Fibroblast of lung (primary cell): ENCODE measurements at regions not wholly inside any gene's neighbourhood (a gene's known extent, or its start where the extent isn't known, plus 50 kb on each side); places are given as distances from the start of the nearest gene placed in this dataset.

Experiments
- DNase-seq, 2 donors: peaks; one replicate each; pipeline versions ENCODE4 v3.0.0 to v3.0.0-alpha.2; 2010; ENCODE audit warnings: low read depth in 2 of 2
- H2AFZ ChIP-seq: 2 replicates; pipeline ENCODE4 v1.5.1; 2012; ENCODE audit warnings: low read length, control low read depth, inconsistent platforms
- H3K27ac ChIP-seq: 2 replicates; pipeline ENCODE4 v1.5.1; 2011; ENCODE audit warnings: low read length, control low read depth; ENCODE audit not compliant: insufficient read depth
- H3K27me3 ChIP-seq: 2 replicates; pipeline ENCODE4 v1.5.1; 2011; ENCODE audit warnings: mild to moderate bottlenecking, low read length; ENCODE audit not compliant: control insufficient read depth, insufficient read depth
- H3K36me3 ChIP-seq: 2 replicates; pipeline ENCODE4 v1.5.1; 2011; ENCODE audit warnings: low read length; ENCODE audit not compliant: control insufficient read depth, insufficient read depth
- H3K4me1 ChIP-seq: 2 replicates; pipeline ENCODE4 v1.5.1; 2011; ENCODE audit warnings: low read length; ENCODE audit not compliant: control insufficient read depth, insufficient read depth; ENCODE audit errors: extremely low read depth
- H3K4me2 ChIP-seq: 2 replicates; pipeline ENCODE4 v1.5.1; 2011; ENCODE audit warnings: low read length, control low read depth; ENCODE audit not compliant: insufficient read depth; ENCODE audit errors: extremely low read depth
- H3K4me3 ChIP-seq, 4 experiments: fragments of 200-600 bp in 1 of 4; sonication (generic) in 1 of 4; replicated peaks in 1 of 4; 2 replicates each; pipeline ENCODE4 v1.5.1; 2011 to 2016; ENCODE audit warnings: low read length in 4 of 4, low read depth in 3 of 4, mild to moderate bottlenecking in 3 of 4, control low read depth in 2 of 4, inconsistent platforms in 1 of 4, mixed read lengths in 1 of 4; ENCODE audit not compliant: insufficient read depth in 1 of 4; ENCODE audit errors: control extremely low read depth in 1 of 4
- H3K79me2 ChIP-seq: 2 replicates; pipeline ENCODE4 v1.5.1; 2012; ENCODE audit warnings: mild to moderate bottlenecking, low read length, inconsistent platforms; ENCODE audit not compliant: control insufficient read depth, insufficient read depth
- H3K9ac ChIP-seq: 2 replicates; pipeline ENCODE4 v1.5.1; 2011; ENCODE audit warnings: mild to moderate bottlenecking, low read length, control low read depth; ENCODE audit not compliant: insufficient read depth
- H3K9me3 ChIP-seq: 2 replicates; pipeline ENCODE4 v1.5.1; 2012; ENCODE audit warnings: low read depth, low read length; ENCODE audit not compliant: control insufficient read depth, insufficient read depth
- H4K20me1 ChIP-seq: 2 replicates; pipeline ENCODE4 v1.5.1; 2011; ENCODE audit warnings: low read length; ENCODE audit not compliant: control insufficient read depth, insufficient read depth; ENCODE audit errors: extremely low read depth
- CTCF ChIP-seq, 2 donors: IDR thresholded peaks in 1 of 2; conservative IDR thresholded peaks in 1 of 2; 1 replicate in 1 of 2; 2 replicates in 1 of 2; pipeline ENCODE4 v1.5.1; 2011 to 2012; ENCODE audit warnings: low read length in 2 of 2, control low read depth in 1 of 2, inconsistent platforms in 1 of 2, low read depth in 1 of 2, mild to moderate bottlenecking in 1 of 2
- EZH2 ChIP-seq: IDR thresholded peaks from 2 replicates; pipeline ENCODE4 v1.5.1; 2012; ENCODE audit warnings: low read length, control low read depth, mild to moderate bottlenecking; ENCODE audit errors: missing control alignments

- H3K9me3 ChIP-seq = no peaks in the 10 kb centered on the region
Observed at GRCh38 chr10:130719448-130719752, 583.2 kb downstream of the GLRX3 start.

GRCh38 chr10:130720235-130720634 lies 584.0 kb downstream of the GLRX3 start:
- Histone ChIP-seq H3K9me3 (no peaks in the 10 kb centered on the region), H3K4me3 (no peak overlapping the region), H4K20me1 (no peaks in the 10 kb centered on the region), H3K27me3 (no peaks in the 10 kb centered on the region), H3K36me3 (no peaks in the 10 kb centered on the region), H2AFZ (no peak overlapping the region), H3K4me1 (no peaks in the 10 kb centered on the region), H3K9ac (no peak overlapping the region), H3K27ac (no peak overlapping the region), H3K4me2 (no peak overlapping the region), H3K79me2 (no peaks in the 10 kb centered on the region)
- no peak for DNase-seq
- TF ChIP-seq CTCF (conservative IDR thresholded peaks at IDR 0.05 in 1 of 2, IDR thresholded peaks at IDR 0.05 in 1 of 2; ENCODE audit: low read depth in 1 of 2, low read length in 2 of 2) (no peak), EZH2 (no peak)

More at GRCh38 chr10:130719448-130719752, 583.2 kb downstream of the GLRX3 start:
- Histone ChIP-seq H4K20me1 (no peaks in the 10 kb centered on the region), H2AFZ (no peak overlapping the region), H3K4me2 (no peak overlapping the region), H3K4me3 (no peak overlapping the region), H3K27ac (no peak overlapping the region), H3K36me3 (no peaks in the 10 kb centered on the region), H3K4me1 (no peaks in the 10 kb centered on the region), H3K9ac (no peak overlapping the region), H3K79me2 (no peaks in the 10 kb centered on the region), H3K27me3 (no peaks in the 10 kb centered on the region)
- TF ChIP-seq CTCF (conservative IDR thresholded peaks at IDR 0.05 in 1 of 2, IDR thresholded peaks at IDR 0.05 in 1 of 2; ENCODE audit: low read depth in 1 of 2, low read length in 2 of 2) (no peak), EZH2 (no peak)
- DNase-seq = no peak

- Histone ChIP-seq H3K36me3 (no peaks in the 10 kb centered on the region), H3K9ac (no peak overlapping the region), H3K9me3 (no peaks in the 10 kb centered on the region), H3K4me3 (no peak overlapping the region), H4K20me1 (no peaks in the 10 kb centered on the region), H3K4me1 (no peaks in the 10 kb centered on the region), H3K27ac (no peak overlapping the region), H2AFZ (no peak overlapping the region), H3K79me2 (no peaks in the 10 kb centered on the region), H3K27me3 (no peaks in the 10 kb centered on the region), H3K4me2 (no peak overlapping the region)
- TF ChIP-seq CTCF (conservative IDR thresholded peaks at IDR 0.05 in 1 of 2, IDR thresholded peaks at IDR 0.05 in 1 of 2; ENCODE audit: low read depth in 1 of 2, low read length in 2 of 2) (no peak), EZH2 (no peak)
- DNase-seq = no peak
Observed at GRCh38 chr10:130721971-130722370, 585.8 kb downstream of the GLRX3 start.
